ENCODE measurements at regions not wholly inside any gene's neighbourhood (a gene's known extent, or its start where the extent isn't known, plus 50 kb on each side); places are given as distances from the start of the nearest gene placed in this dataset.

DNA sequence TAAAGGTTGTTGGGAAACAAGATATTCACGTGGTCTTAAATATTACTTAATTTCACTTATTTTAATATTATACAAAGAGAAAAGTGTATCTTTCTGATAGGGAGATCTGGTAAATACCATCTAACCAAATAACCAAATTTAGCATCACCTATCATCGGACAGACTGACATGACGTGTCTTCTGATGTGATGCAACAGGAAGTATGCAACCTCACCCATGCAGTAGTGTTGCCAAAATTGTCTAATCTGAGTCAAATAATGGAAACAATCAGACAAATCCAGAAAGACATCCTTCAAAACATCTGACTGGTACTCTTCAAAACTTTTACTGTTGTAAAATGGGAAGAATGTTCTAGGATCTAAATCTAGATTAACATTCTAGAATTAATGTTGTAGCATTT lies 148.0 kb downstream of the FGF1 start:
- H3K9me3 ChIP-seq (ENCODE audit: low read length), result peaks cover 5% of the 10 kb centered on the region; the same call in 1 of the 2 replicates
- H3K4me3 ChIP-seq (replicated peaks in 1 of 3; ENCODE audit: insufficient read depth in 1 of 3, low read depth in 2 of 3, low read length in 3 of 3), result no peak overlapping the region
- H3K36me3 ChIP-seq (replicated peaks in 1 of 2; ENCODE audit: control insufficient read depth in 1 of 2, insufficient read depth in 2 of 2, low read length in 2 of 2), result no peaks in the 10 kb centered on the region
- no peaks in the 10 kb centered on the region for H3K4me1 ChIP-seq (ENCODE audit: insufficient read depth, low read length)
- no peak overlapping the region for H3K9ac ChIP-seq (ENCODE audit: insufficient read depth, low read depth, low read length)
- 90% methylated on average over 3 of the region's 3 CpGs for WGBS (ENCODE audit: low lambda C conversion rate)
- DNase-seq (ENCODE audit: low spot score), result no peak
- H2AFZ ChIP-seq (ENCODE audit: low read length), result no peak overlapping the region
- intact Hi-C loops (cut with micrococcal nuclease; ENCODE audit: unreplicated experiment) (no loop called here), in situ Hi-C loops (cut with HindIII; ENCODE audit: extremely low pct_ligation_motif_present, low pct_unique_long_range_greater_than_20kb) (no loop called here)
- no peaks in the 10 kb centered on the region for H3K27me3 ChIP-seq (ENCODE audit: control insufficient read depth in 1 of 2, insufficient read depth in 2 of 2, low read length in 2 of 2)
- CTCF ChIA-PET (ENCODE audit: low intra/inter-chr PET ratio, low total read pairs), result no interaction called here
- FAIRE-seq, result no peak
- BruUV-seq (replicated peaks), result no TSS peak
- 0 out of 2 replicates have a peak, but pooled peaks have one; percentile 1 for TF ChIP-seq CEBPB (IDR thresholded peaks at IDR 0.05; ENCODE audit: borderline replicate concordance, low read depth, low read length)
- no peak for TF ChIP-seq SALL1 (CRISPR knock-in tag; IDR thresholded peaks at IDR 0.05)
- POLR2A ChIA-PET, result no interaction called here
- H3K4me2 ChIP-seq (ENCODE audit: low read depth, low read length), result no peak overlapping the region
- ATAC-seq, result no peak
- H3K79me2 ChIP-seq (ENCODE audit: insufficient read depth, low read length), result no peaks in the 10 kb centered on the region
- H4K20me1 ChIP-seq (ENCODE audit: insufficient read depth, low read length), result no peaks in the 10 kb centered on the region
- no peak overlapping the region for H3K27ac ChIP-seq (ENCODE audit: extremely low read length, insufficient read depth, low read length)

DNA sequence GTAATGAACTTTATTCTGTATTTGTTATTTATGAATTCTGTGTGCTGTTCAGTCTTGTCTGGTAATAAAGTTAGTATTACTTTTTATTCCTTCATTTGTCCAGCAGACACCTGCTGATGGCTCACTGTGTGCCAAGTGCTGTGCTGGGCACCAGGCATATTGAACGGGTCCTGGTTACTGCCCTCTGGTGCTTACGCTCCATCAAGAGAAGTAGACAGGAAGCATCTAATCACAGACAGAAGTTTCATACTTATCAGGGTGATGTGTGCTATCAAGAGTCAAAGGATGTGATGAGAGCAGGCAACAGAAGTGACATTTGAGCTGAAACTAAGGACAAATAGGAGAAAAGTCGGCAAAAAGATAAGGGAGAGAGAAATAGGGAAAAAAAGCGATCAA lies 153.1 kb downstream of the FGF1 start:
- no peaks in the 10 kb centered on the region for H3K27me3 ChIP-seq (ENCODE audit: control insufficient read depth in 1 of 2, insufficient read depth in 2 of 2, low read length in 2 of 2)
- H3K4me2 ChIP-seq (ENCODE audit: low read depth, low read length), result no peak overlapping the region
- no peaks in the 10 kb centered on the region for H3K79me2 ChIP-seq (ENCODE audit: insufficient read depth, low read length)
- FAIRE-seq (no peak), ATAC-seq (no peak), DNase-seq (ENCODE audit: low spot score) (no peak)
- WGBS (ENCODE audit: low lambda C conversion rate), result 81% methylated on average over 4 of the region's 4 CpGs
- intact Hi-C loops (cut with micrococcal nuclease; ENCODE audit: unreplicated experiment) (no loop called here), in situ Hi-C loops (cut with HindIII; ENCODE audit: extremely low pct_ligation_motif_present, low pct_unique_long_range_greater_than_20kb) (no loop called here)
- TF ChIP-seq, protein P1, sequence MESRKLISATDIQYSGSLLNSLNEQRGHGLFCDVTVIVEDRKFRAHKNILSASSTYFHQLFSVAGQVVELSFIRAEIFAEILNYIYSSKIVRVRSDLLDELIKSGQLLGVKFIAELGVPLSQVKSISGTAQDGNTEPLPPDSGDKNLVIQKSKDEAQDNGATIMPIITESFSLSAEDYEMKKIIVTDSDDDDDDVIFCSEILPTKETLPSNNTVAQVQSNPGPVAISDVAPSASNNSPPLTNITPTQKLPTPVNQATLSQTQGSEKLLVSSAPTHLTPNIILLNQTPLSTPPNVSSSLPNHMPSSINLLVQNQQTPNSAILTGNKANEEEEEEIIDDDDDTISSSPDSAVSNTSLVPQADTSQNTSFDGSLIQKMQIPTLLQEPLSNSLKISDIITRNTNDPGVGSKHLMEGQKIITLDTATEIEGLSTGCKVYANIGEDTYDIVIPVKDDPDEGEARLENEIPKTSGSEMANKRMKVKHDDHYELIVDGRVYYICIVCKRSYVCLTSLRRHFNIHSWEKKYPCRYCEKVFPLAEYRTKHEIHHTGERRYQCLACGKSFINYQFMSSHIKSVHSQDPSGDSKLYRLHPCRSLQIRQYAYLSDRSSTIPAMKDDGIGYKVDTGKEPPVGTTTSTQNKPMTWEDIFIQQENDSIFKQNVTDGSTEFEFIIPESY (CRISPR knock-in tag; IDR thresholded peaks at IDR 0.05), result peak; percentile 92
- no peak for TF ChIP-seq ZFY (CRISPR knock-in tag; IDR thresholded peaks at IDR 0.05)
- no peak overlapping the region for H3K27ac ChIP-seq (ENCODE audit: extremely low read length, insufficient read depth, low read length)
- no peak overlapping the region for H3K9ac ChIP-seq (ENCODE audit: insufficient read depth, low read depth, low read length)
- no TSS peak for BruUV-seq (replicated peaks)
- H3K36me3 ChIP-seq (replicated peaks in 1 of 2; ENCODE audit: control insufficient read depth in 1 of 2, insufficient read depth in 2 of 2, low read length in 2 of 2), result no peaks in the 10 kb centered on the region
- H2AFZ ChIP-seq (ENCODE audit: low read length), result no peak overlapping the region
- H3K9me3 ChIP-seq (ENCODE audit: low read length), result peaks cover 5% of the 10 kb centered on the region; the same call in 1 of the 2 replicates
- H4K20me1 ChIP-seq (ENCODE audit: insufficient read depth, low read length), result no peaks in the 10 kb centered on the region
- H3K4me3 ChIP-seq (replicated peaks in 1 of 3; ENCODE audit: insufficient read depth in 1 of 3, low read depth in 2 of 3, low read length in 3 of 3), result no peak overlapping the region
- H3K4me1 ChIP-seq (ENCODE audit: insufficient read depth, low read length), result peaks cover 20% of the 10 kb centered on the region; the same call in 1 of the 2 replicates
- CTCF ChIA-PET (ENCODE audit: low intra/inter-chr PET ratio, low total read pairs), result no interaction called here
- POLR2A ChIA-PET, result no interaction called here
